GM12878 (cell line): ENCODE measurements at regions not wholly inside any gene's neighbourhood (a gene's known extent, or its start where the extent isn't known, plus 50 kb on each side); places are given as distances from the start of the nearest gene placed in this dataset.

Experiments
- BMI1 ChIP-seq: fragments of 450-650 bp; IDR thresholded peaks from 2 replicates; pipeline ENCODE4 v1.6.1; 2016; ENCODE audit warnings: mild to moderate bottlenecking, moderate library complexity, borderline replicate concordance
- CHD4 ChIP-seq: fragments of 200-600 bp; sonication (generic); IDR thresholded peaks from 2 replicates; pipeline ENCODE4 v1.6.1; 2016; ENCODE audit warnings: mild to moderate bottlenecking
- DPF2 ChIP-seq: fragments of 450-650 bp; IDR thresholded peaks from 2 replicates; pipeline ENCODE4 v1.6.1; 2017; ENCODE audit warnings: mild to moderate bottlenecking
- ETV6 ChIP-seq, 2 experiments: fragments of 450-650 bp in 1 of 2; IDR thresholded peaks in 1 of 2; conservative IDR thresholded peaks in 1 of 2; 2 replicates each; pipeline ENCODE4 v1.6.1; 2014; ENCODE audit warnings: antibody characterized with exemption in 1 of 2, borderline replicate concordance in 1 of 2, low read depth in 1 of 2, mild to moderate bottlenecking in 1 of 2, moderate library complexity in 1 of 2
- FOXM1 ChIP-seq: IDR thresholded peaks from 2 replicates; pipeline ENCODE4 v1.6.1; 2012; ENCODE audit warnings: low read depth, mild to moderate bottlenecking, inconsistent platforms, low read length, moderate library complexity
- HCFC1 ChIP-seq: fragments of 150-350 bp; IDR thresholded peaks from 2 replicates; pipeline ENCODE4 v1.6.1; 2014; ENCODE audit warnings: low read length
- HDGF ChIP-seq: fragments of 450-650 bp; IDR thresholded peaks from 2 replicates; pipeline ENCODE4 v1.6.1; 2016; ENCODE audit warnings: antibody characterized with exemption
- IRF4 ChIP-seq: IDR thresholded peaks from 2 replicates; pipeline ENCODE4 v1.6.1; 2011; ENCODE audit warnings: low read depth, low read length
- KLF5 ChIP-seq: fragments of 450-650 bp; IDR thresholded peaks from 2 replicates; pipeline ENCODE4 v1.6.1; 2014; ENCODE audit warnings: mild to moderate bottlenecking; ENCODE audit not compliant: partially characterized antibody
- MAX ChIP-seq: IDR thresholded peaks from 2 replicates; pipeline ENCODE4 v1.6.1; 2012; ENCODE audit warnings: low read depth, low read length, improper control_type of control experiment
- MYC ChIP-seq: IDR thresholded peaks from 2 replicates; pipeline ENCODE4 v1.6.1; 2011; ENCODE audit warnings: mild to moderate bottlenecking, low read length, moderate library complexity, inconsistent platforms; ENCODE audit not compliant: insufficient read depth, insufficient replicate concordance, insufficient read length, severe bottlenecking
- NBN ChIP-seq: fragments of 450-650 bp; IDR thresholded peaks from 2 replicates; pipeline ENCODE4 v1.6.1; 2016
- NKRF ChIP-seq: fragments of 450-650 bp; conservative IDR thresholded peaks from 2 replicates; pipeline ENCODE4 v1.6.1; 2017; ENCODE audit warnings: mild to moderate bottlenecking, moderate library complexity
- POLR2AphosphoS2 ChIP-seq: IDR thresholded peaks from 2 replicates; pipeline ENCODE4 v1.6.1; 2011; ENCODE audit warnings: low read depth, mild to moderate bottlenecking, low read length, improper control_type of control experiment, moderate library complexity
- RFX5 ChIP-seq: IDR thresholded peaks from 2 replicates; pipeline ENCODE4 v1.6.1; 2011; ENCODE audit warnings: low read depth, low read length, improper control_type of control experiment
- TCF12 ChIP-seq: IDR thresholded peaks from 2 replicates; pipeline ENCODE4 v1.6.1; 2011; ENCODE audit warnings: low read depth, mild to moderate bottlenecking, low read length
- WRNIP1 ChIP-seq: IDR thresholded peaks from 2 replicates; pipeline ENCODE4 v1.6.1; 2011; ENCODE audit warnings: low read depth, low read length, improper control_type of control experiment, borderline replicate concordance
- YY1 ChIP-seq: IDR thresholded peaks from 2 replicates; pipeline ENCODE4 v1.6.1; 2011; ENCODE audit warnings: low read depth, mild to moderate bottlenecking, low read length
- ZNF24 ChIP-seq: fragments of 450-650 bp; IDR thresholded peaks from 2 replicates; pipeline ENCODE4 v1.6.1; 2017; ENCODE audit warnings: antibody characterized with exemption, mild to moderate bottlenecking
- ZNF274 ChIP-seq: IDR thresholded peaks from one replicate; pipeline ENCODE4 v1.8.0; 2011; ENCODE audit not compliant: insufficient read length, insufficient read depth
- ZNF622 ChIP-seq: fragments of 450-650 bp; IDR thresholded peaks from 2 replicates; pipeline ENCODE4 v1.6.1; 2017; ENCODE audit warnings: mild to moderate bottlenecking, inconsistent platforms
- ZZZ3 ChIP-seq: IDR thresholded peaks from 2 replicates; pipeline ENCODE4 v1.6.1; 2011; ENCODE audit warnings: low read depth; ENCODE audit not compliant: control insufficient read depth, insufficient read length
- TF ChIP-seq, protein P1 (sequence below): fragments of 450-650 bp; IDR thresholded peaks from 2 replicates; pipeline ENCODE4 v1.6.1; 2017; ENCODE audit warnings: borderline replicate concordance
- TF ChIP-seq, protein P2 (sequence below), 3 experiments: IDR thresholded peaks in 2 of 3; conservative IDR thresholded peaks in 1 of 3; 2 replicates each; pipeline ENCODE4 v1.5.1; 2011; ENCODE audit warnings: low read depth in 3 of 3, low read length in 3 of 3, mild to moderate bottlenecking in 3 of 3, control low read depth in 2 of 3, moderate library complexity in 2 of 3, inconsistent platforms in 1 of 3, mixed read lengths in 1 of 3; ENCODE audit not compliant: control insufficient read depth in 2 of 3, insufficient read depth in 1 of 3; ENCODE audit errors: extremely low read depth in 1 of 3
- TF ChIP-seq, protein P3 (sequence below): IDR thresholded peaks from 2 replicates; pipeline ENCODE4 v1.6.1; 2011; ENCODE audit warnings: mild to moderate bottlenecking, low read depth, low read length, moderate library complexity; ENCODE audit not compliant: insufficient replicate concordance

- TF ChIP-seq NKRF (no peak), ETV6 (conservative IDR thresholded peaks at IDR 0.05 in 1 of 2, IDR thresholded peaks at IDR 0.05 in 1 of 2; ENCODE audit: borderline replicate concordance in 1 of 2, low read depth in 1 of 2) (peak in 1 of 2 experiments; percentile 52; a peak in 2 of 4 replicates), BMI1 (no peak), ZNF24 (no peak), IRF4 (no peak), HCFC1 (no peak), CHD4 (no peak), NBN (0 out of 2 replicates have a peak, but pooled peaks have one; percentile 53), WRNIP1 (no peak), DPF2 (0 out of 2 replicates have a peak, but pooled peaks have one; percentile 44), MYC (no peak), ZNF274 (no peak), ZZZ3 (no peak), FOXM1 (0 out of 2 replicates have a peak, but pooled peaks have one; percentile 59), POLR2AphosphoS2 (no peak), YY1 (peak; percentile 28; the same call in 1 of the 2 replicates), TCF12 (no peak), KLF5 (no peak), RFX5 (no peak), ZNF622 (no peak), HDGF (peak; percentile 70; the same call in 1 of the 2 replicates), MAX (no peak)
- TF ChIP-seq, protein P1, sequence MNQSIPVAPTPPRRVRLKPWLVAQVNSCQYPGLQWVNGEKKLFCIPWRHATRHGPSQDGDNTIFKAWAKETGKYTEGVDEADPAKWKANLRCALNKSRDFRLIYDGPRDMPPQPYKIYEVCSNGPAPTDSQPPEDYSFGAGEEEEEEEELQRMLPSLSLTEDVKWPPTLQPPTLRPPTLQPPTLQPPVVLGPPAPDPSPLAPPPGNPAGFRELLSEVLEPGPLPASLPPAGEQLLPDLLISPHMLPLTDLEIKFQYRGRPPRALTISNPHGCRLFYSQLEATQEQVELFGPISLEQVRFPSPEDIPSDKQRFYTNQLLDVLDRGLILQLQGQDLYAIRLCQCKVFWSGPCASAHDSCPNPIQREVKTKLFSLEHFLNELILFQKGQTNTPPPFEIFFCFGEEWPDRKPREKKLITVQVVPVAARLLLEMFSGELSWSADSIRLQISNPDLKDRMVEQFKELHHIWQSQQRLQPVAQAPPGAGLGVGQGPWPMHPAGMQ: no peak
- TF ChIP-seq, protein P2, sequence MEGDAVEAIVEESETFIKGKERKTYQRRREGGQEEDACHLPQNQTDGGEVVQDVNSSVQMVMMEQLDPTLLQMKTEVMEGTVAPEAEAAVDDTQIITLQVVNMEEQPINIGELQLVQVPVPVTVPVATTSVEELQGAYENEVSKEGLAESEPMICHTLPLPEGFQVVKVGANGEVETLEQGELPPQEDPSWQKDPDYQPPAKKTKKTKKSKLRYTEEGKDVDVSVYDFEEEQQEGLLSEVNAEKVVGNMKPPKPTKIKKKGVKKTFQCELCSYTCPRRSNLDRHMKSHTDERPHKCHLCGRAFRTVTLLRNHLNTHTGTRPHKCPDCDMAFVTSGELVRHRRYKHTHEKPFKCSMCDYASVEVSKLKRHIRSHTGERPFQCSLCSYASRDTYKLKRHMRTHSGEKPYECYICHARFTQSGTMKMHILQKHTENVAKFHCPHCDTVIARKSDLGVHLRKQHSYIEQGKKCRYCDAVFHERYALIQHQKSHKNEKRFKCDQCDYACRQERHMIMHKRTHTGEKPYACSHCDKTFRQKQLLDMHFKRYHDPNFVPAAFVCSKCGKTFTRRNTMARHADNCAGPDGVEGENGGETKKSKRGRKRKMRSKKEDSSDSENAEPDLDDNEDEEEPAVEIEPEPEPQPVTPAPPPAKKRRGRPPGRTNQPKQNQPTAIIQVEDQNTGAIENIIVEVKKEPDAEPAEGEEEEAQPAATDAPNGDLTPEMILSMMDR (IDR thresholded peaks at IDR 0.05 in 2 of 3, conservative IDR thresholded peaks at IDR 0.05 in 1 of 3; ENCODE audit: control insufficient read depth in 2 of 3, extremely low read depth in 1 of 3, insufficient read depth in 1 of 3, low read depth in 3 of 3, low read length in 3 of 3): no peak
- TF ChIP-seq, protein P3, sequence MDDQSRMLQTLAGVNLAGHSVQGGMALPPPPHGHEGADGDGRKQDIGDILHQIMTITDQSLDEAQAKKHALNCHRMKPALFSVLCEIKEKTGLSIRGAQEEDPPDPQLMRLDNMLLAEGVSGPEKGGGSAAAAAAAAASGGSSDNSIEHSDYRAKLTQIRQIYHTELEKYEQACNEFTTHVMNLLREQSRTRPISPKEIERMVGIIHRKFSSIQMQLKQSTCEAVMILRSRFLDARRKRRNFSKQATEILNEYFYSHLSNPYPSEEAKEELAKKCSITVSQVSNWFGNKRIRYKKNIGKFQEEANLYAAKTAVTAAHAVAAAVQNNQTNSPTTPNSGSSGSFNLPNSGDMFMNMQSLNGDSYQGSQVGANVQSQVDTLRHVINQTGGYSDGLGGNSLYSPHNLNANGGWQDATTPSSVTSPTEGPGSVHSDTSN: no peak
These were observed 308.4 kb downstream of the RPLP1 start (continued) for GRCh38 chr15:69760890-69761568.
